DOHH2 (cell line): ENCODE measurements at regions not wholly inside any gene's neighbourhood (a gene's known extent, or its start where the extent isn't known, plus 50 kb on each side); places are given as distances from the start of the nearest gene placed in this dataset.

Experiments used
- H3F3A ChIP-seq: fragments of 200-600 bp; sonication (generic), shearing (Covaris generic); 2 replicates; pipeline ENCODE4 v1.6.0; 2016; ENCODE audit warnings: antibody characterized with exemption, mild to moderate bottlenecking; ENCODE audit not compliant: control insufficient read depth, insufficient read depth
- H3K27ac ChIP-seq: fragments of 200-600 bp; sonication (generic); 2 replicates; pipeline ENCODE4 v1.5.1; 2014; ENCODE audit warnings: low read depth, mild to moderate bottlenecking, low read length, moderate library complexity
- H3K27me3 ChIP-seq: fragments of 200-600 bp; sonication (generic); 2 replicates; pipeline ENCODE4 v1.6.1; 2014; ENCODE audit warnings: mild to moderate bottlenecking, low read length, mixed read lengths; ENCODE audit not compliant: control insufficient read depth
- H3K36me3 ChIP-seq: fragments of 200-600 bp; sonication (generic); 2 replicates; pipeline ENCODE4 v1.6.1; 2014; ENCODE audit warnings: mild to moderate bottlenecking, low read length, moderate library complexity, mixed read lengths; ENCODE audit not compliant: control insufficient read depth
- H3K4me1 ChIP-seq: fragments of 200-600 bp; sonication (generic); 2 replicates; pipeline ENCODE4 v1.6.1; 2014; ENCODE audit warnings: mild to moderate bottlenecking, low read length, mixed read lengths; ENCODE audit not compliant: control insufficient read depth
- H3K4me2 ChIP-seq: fragments of 200-600 bp; sonication (generic); 2 replicates; pipeline ENCODE4 v1.6.0; 2014; ENCODE audit warnings: mild to moderate bottlenecking, low read length, moderate library complexity
- H3K4me3 ChIP-seq: fragments of 200-600 bp; sonication (generic); 2 replicates; pipeline ENCODE4 v1.5.1; 2014; ENCODE audit warnings: mild to moderate bottlenecking, low read length, mixed read lengths
- H3K79me2 ChIP-seq: fragments of 200-600 bp; sonication (generic); 2 replicates; pipeline ENCODE4 v1.6.1; 2014; ENCODE audit warnings: mild to moderate bottlenecking, low read length, mixed read lengths; ENCODE audit not compliant: control insufficient read depth
- H3K9me2 ChIP-seq: fragments of 200-600 bp; sonication (generic); replicated peaks from 2 replicates; pipeline ENCODE4 v1.6.1; 2014; ENCODE audit warnings: mild to moderate bottlenecking, low read length, mixed read lengths; ENCODE audit not compliant: control insufficient read depth
- H3K9me3 ChIP-seq: fragments of 200-600 bp; sonication (generic); 2 replicates; pipeline ENCODE4 v1.6.1; 2014; ENCODE audit warnings: antibody characterized with exemption, low read length, mixed read lengths; ENCODE audit not compliant: control insufficient read depth, insufficient read depth
- H4K20me1 ChIP-seq: fragments of 200-600 bp; sonication (generic); 2 replicates; pipeline ENCODE4 v1.6.0; 2014; ENCODE audit warnings: low read depth, mild to moderate bottlenecking, antibody characterized with exemption, low read length, moderate library complexity; ENCODE audit not compliant: control insufficient read depth, insufficient read depth
- EZH2phosphoT487 ChIP-seq: fragments of 200-600 bp; sonication (generic); IDR thresholded peaks from 2 replicates; pipeline ENCODE4 v1.6.1; 2017; ENCODE audit warnings: borderline replicate concordance, mild to moderate bottlenecking, antibody characterized with exemption, low read length, moderate library complexity, mixed read lengths
- TF ChIP-seq, protein P1 (sequence below): fragments of 200-600 bp; sonication (generic); IDR thresholded peaks from one replicate; pipeline ENCODE4 v1.5.1; 2014; ENCODE audit warnings: antibody characterized with exemption, mild to moderate bottlenecking, low read depth, low read length; ENCODE audit not compliant: poor library complexity, severe bottlenecking

DNA sequence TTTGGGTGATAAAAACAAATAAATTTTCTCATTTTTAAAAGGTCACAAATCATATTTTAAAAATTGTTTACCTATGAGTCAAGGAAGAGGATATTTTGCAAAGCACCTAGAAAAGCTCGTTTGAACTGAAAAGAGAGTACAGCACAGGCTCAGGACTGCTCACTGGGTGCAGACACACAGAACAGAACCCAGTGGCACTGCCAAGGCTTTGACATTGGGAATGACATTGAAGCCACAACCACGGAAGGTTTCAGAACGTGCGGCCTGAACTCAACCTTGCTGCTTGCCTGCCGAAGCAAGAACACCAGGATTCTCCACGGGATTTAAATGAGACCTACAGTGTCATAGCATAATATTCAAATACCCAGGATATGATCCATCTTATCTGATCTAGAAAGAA is 597.1 kb upstream of the B3GAT1 start:
- Histone ChIP-seq H3K9me3 (no peaks in the 10 kb centered on the region), H3K27me3 (no peaks in the 10 kb centered on the region), H3K4me2 (no peak overlapping the region), H3K27ac (no peak overlapping the region), H3K9me2 (no peaks in the 10 kb centered on the region), H3F3A (no peaks in the 10 kb centered on the region), H3K79me2 (no peaks in the 10 kb centered on the region), H3K4me3 (no peak overlapping the region), H3K36me3 (no peaks in the 10 kb centered on the region), H4K20me1 (no peaks in the 10 kb centered on the region), H3K4me1 (no peaks in the 10 kb centered on the region)
- TF ChIP-seq EZH2phosphoT487: no peak
- TF ChIP-seq, protein P1, sequence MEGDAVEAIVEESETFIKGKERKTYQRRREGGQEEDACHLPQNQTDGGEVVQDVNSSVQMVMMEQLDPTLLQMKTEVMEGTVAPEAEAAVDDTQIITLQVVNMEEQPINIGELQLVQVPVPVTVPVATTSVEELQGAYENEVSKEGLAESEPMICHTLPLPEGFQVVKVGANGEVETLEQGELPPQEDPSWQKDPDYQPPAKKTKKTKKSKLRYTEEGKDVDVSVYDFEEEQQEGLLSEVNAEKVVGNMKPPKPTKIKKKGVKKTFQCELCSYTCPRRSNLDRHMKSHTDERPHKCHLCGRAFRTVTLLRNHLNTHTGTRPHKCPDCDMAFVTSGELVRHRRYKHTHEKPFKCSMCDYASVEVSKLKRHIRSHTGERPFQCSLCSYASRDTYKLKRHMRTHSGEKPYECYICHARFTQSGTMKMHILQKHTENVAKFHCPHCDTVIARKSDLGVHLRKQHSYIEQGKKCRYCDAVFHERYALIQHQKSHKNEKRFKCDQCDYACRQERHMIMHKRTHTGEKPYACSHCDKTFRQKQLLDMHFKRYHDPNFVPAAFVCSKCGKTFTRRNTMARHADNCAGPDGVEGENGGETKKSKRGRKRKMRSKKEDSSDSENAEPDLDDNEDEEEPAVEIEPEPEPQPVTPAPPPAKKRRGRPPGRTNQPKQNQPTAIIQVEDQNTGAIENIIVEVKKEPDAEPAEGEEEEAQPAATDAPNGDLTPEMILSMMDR: no peak

DNA sequence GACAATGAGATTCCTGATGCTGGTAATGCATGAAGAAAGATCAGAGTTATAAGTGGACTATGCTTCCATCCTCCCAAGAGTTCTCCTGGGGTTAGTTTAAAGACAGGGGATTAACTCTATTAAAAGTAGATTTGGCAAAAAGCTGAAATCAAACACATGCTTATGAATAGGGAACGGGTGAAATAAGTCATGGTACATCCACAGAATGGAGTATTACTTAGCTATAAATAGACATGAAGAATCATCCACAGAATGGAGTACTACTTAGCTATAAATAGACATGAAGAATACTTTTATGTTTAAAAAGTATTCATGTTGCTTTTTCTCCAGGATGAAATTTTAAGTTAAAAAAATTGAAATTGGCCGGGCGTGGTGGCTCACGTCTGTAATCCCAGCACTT is 596.4 kb upstream of the B3GAT1 start:
- H3K9me2 ChIP-seq: no peaks in the 10 kb centered on the region
- H3K4me3 ChIP-seq: no peak overlapping the region
- no peak overlapping the region for H3K27ac ChIP-seq
- TF ChIP-seq EZH2phosphoT487: no peak
- TF ChIP-seq, protein P1: no peak
- H3K9me3 ChIP-seq: no peaks in the 10 kb centered on the region
- H3K36me3 ChIP-seq: no peaks in the 10 kb centered on the region
- H3K4me2 ChIP-seq: no peak overlapping the region
- no peaks in the 10 kb centered on the region for H3K79me2 ChIP-seq
- H3K4me1 ChIP-seq: no peaks in the 10 kb centered on the region
- no peaks in the 10 kb centered on the region for H3F3A ChIP-seq
- no peaks in the 10 kb centered on the region for H4K20me1 ChIP-seq
- H3K27me3 ChIP-seq: no peaks in the 10 kb centered on the region

DNA sequence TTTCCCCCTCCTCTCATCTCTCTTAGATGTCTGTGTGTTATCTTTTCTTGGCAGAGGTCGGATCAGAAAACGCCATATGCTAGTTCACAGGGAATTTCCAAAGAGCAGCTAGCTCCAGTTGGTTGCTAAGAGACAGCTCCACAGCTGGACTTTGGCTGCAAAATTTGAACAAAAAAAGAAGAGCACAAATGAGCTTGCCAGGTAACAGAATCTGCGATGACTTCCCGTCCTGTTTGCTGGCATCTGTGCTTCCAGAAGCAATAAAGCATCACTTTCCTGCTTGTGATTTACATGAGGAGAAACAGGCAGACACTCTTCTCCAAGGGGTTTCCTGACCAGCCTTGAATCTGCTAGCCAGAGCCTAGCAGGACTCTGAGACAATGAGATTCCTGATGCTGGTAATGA is 596.0 kb upstream of the B3GAT1 start:
- Histone ChIP-seq H3K9me3 (no peaks in the 10 kb centered on the region), H3K27ac (no peak overlapping the region), H4K20me1 (no peaks in the 10 kb centered on the region), H3K4me2 (no peak overlapping the region), H3K4me1 (no peaks in the 10 kb centered on the region), H3K27me3 (no peaks in the 10 kb centered on the region), H3K9me2 (no peaks in the 10 kb centered on the region), H3F3A (no peaks in the 10 kb centered on the region), H3K36me3 (no peaks in the 10 kb centered on the region), H3K4me3 (no peak overlapping the region), H3K79me2 (no peaks in the 10 kb centered on the region)
- TF ChIP-seq EZH2phosphoT487: no peak
- TF ChIP-seq, protein P1: no peak

DNA sequence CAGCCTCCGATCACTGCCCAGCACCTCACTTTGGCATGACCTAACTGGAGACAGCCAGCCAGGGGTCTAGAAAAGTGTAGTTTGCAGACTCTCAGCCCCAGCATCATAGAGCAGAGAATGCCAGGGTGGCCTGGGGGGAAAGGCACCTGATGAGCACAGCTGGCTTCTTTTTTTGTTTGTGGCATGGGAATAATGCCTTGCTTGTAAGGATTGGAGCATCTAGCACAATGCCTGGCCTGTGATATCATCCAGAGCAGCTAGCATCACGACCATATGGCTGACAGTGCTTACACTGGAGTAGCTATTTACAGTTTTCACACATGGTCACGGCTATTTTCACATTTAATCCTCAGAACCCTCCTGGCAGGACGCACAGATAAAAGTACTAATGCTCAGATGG is 594.8 kb upstream of the B3GAT1 start:
- TF ChIP-seq, protein P1: no peak
- TF ChIP-seq EZH2phosphoT487: no peak

More for the DNA sequence above, 594.8 kb upstream of the B3GAT1 start:
- Histone ChIP-seq H3K27me3 (no peaks in the 10 kb centered on the region), H3K4me3 (no peak overlapping the region), H3K9me2 (no peaks in the 10 kb centered on the region), H3K79me2 (no peaks in the 10 kb centered on the region), H4K20me1 (no peaks in the 10 kb centered on the region), H3K27ac (no peak overlapping the region), H3K36me3 (no peaks in the 10 kb centered on the region), H3F3A (no peaks in the 10 kb centered on the region), H3K4me2 (no peak overlapping the region), H3K9me3 (no peaks in the 10 kb centered on the region), H3K4me1 (no peaks in the 10 kb centered on the region)
